22Rv1 (cell line): ENCODE measurements at regions not wholly inside any gene's neighbourhood (a gene's known extent, or its start where the extent isn't known, plus 50 kb on each side); places are given as distances from the start of the nearest gene placed in this dataset.

Experiments
- ZFX ChIP-seq: fragments of 450-650 bp; IDR thresholded peaks from 2 replicates; pipeline ENCODE4 v1.6.1; 2017; ENCODE audit warnings: antibody characterized with exemption, borderline replicate concordance
- TF ChIP-seq, protein P1 (sequence below): fragments of 450-650 bp; IDR thresholded peaks from 2 replicates; pipeline ENCODE4 v1.5.1; 2017; ENCODE audit warnings: mild to moderate bottlenecking

DNA sequence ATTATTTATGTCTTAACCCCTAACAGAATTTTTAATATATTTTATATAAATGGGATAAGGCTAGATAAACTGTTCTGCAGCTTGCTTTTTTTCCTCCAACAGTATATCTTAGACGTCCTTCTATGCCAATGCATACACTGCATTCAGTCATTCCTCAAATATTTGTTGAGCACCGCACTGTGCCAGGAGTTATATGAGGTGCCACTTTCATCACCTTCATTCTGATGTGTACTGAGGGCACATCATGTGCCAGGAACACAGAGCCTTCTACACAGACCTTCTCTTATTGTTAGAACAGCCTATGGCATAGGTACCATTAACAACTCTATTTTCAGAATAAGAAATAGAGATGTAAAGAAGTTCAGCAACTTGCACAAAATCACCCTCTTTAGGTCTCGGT lies 570.1 kb downstream of the CDK5RAP2 start:
- TF ChIP-seq, protein P1, sequence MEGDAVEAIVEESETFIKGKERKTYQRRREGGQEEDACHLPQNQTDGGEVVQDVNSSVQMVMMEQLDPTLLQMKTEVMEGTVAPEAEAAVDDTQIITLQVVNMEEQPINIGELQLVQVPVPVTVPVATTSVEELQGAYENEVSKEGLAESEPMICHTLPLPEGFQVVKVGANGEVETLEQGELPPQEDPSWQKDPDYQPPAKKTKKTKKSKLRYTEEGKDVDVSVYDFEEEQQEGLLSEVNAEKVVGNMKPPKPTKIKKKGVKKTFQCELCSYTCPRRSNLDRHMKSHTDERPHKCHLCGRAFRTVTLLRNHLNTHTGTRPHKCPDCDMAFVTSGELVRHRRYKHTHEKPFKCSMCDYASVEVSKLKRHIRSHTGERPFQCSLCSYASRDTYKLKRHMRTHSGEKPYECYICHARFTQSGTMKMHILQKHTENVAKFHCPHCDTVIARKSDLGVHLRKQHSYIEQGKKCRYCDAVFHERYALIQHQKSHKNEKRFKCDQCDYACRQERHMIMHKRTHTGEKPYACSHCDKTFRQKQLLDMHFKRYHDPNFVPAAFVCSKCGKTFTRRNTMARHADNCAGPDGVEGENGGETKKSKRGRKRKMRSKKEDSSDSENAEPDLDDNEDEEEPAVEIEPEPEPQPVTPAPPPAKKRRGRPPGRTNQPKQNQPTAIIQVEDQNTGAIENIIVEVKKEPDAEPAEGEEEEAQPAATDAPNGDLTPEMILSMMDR = no peak
- no peak for TF ChIP-seq ZFX
